H9 (cell line): ENCODE measurements at regions not wholly inside any gene's neighbourhood (a gene's known extent, or its start where the extent isn't known, plus 50 kb on each side); places are given as distances from the start of the nearest gene placed in this dataset.

Experiments
- DNase-seq: peaks from one replicate; pipeline ENCODE4 v3.0.0-alpha.2; 2017
- H2AFZ ChIP-seq: one replicate; pipeline ENCODE4 v1.6.1; 2013; ENCODE audit warnings: mild to moderate bottlenecking, low read length, control low read depth, moderate library complexity
- H2AK5ac ChIP-seq: 2 replicates; pipeline ENCODE4 v1.6.1; 2013; ENCODE audit warnings: low read length, control low read depth, mixed read lengths; ENCODE audit not compliant: insufficient read length
- H2BK120ac ChIP-seq: one replicate; pipeline ENCODE4 v1.6.1; 2013; ENCODE audit warnings: low read depth, mild to moderate bottlenecking, low read length, control low read depth, inconsistent platforms; ENCODE audit not compliant: poor library complexity, severe bottlenecking
- H2BK12ac ChIP-seq: 2 replicates; pipeline ENCODE4 v1.6.1; 2013; ENCODE audit warnings: low read length, control low read depth, mixed read lengths, low read depth; ENCODE audit not compliant: insufficient read length
- H2BK15ac ChIP-seq: 2 replicates; pipeline ENCODE4 v1.6.1; 2013; ENCODE audit warnings: low read depth, low read length, control low read depth
- H2BK20ac ChIP-seq: one replicate; pipeline ENCODE4 v1.6.1; 2013; ENCODE audit warnings: low read depth, mild to moderate bottlenecking, low read length, control low read depth, inconsistent platforms; ENCODE audit not compliant: poor library complexity, severe bottlenecking
- H2BK5ac ChIP-seq: 2 replicates; pipeline ENCODE4 v1.6.1; 2013; ENCODE audit warnings: low read length, control low read depth, mixed read lengths; ENCODE audit not compliant: insufficient read length
- H3K14ac ChIP-seq: 2 replicates; pipeline ENCODE4 v1.6.1; 2013; ENCODE audit warnings: low read length, control low read depth; ENCODE audit not compliant: insufficient read depth
- H3K18ac ChIP-seq: 2 replicates; pipeline ENCODE4 v1.6.1; 2013; ENCODE audit warnings: low read depth, mild to moderate bottlenecking, mixed read lengths, low read length, control low read depth; ENCODE audit not compliant: insufficient read length
- H3K23ac ChIP-seq: 2 replicates; pipeline ENCODE4 v1.6.1; 2013; ENCODE audit warnings: low read length, control low read depth, mixed read lengths, low read depth; ENCODE audit not compliant: insufficient read length
- H3K23me2 ChIP-seq: 2 replicates; pipeline ENCODE4 v1.6.1; 2013; ENCODE audit warnings: low read depth, mild to moderate bottlenecking, mixed read lengths, low read length, control low read depth; ENCODE audit not compliant: insufficient read length, poor library complexity, severe bottlenecking
- H3K27ac ChIP-seq: 2 replicates; pipeline ENCODE4 v1.5.1; 2013; ENCODE audit warnings: low read length, control low read depth, mixed read lengths, low read depth; ENCODE audit not compliant: insufficient read length
- H3K27me3 ChIP-seq: 2 replicates; pipeline ENCODE4 v1.6.1; 2013; ENCODE audit warnings: low read length, control low read depth, inconsistent platforms; ENCODE audit not compliant: insufficient read depth
- H3K4ac ChIP-seq: 2 replicates; pipeline ENCODE4 v1.6.1; 2013; ENCODE audit warnings: low read depth, mild to moderate bottlenecking, control low read depth, inconsistent platforms, low read length, moderate library complexity
- H3K4me1 ChIP-seq: 2 replicates; pipeline ENCODE4 v1.6.1; 2013; ENCODE audit warnings: low read length, control low read depth, inconsistent platforms; ENCODE audit not compliant: insufficient read depth
- H3K4me2 ChIP-seq: 2 replicates; pipeline ENCODE4 v1.6.1; 2013; ENCODE audit warnings: low read length, control low read depth, mixed read lengths; ENCODE audit not compliant: insufficient read length, insufficient read depth
- H3K56ac ChIP-seq: 2 replicates; pipeline ENCODE4 v1.6.1; 2013; ENCODE audit warnings: low read depth, mild to moderate bottlenecking, mixed read lengths, low read length, control low read depth; ENCODE audit not compliant: insufficient read length
- H3K79me1 ChIP-seq: 2 replicates; pipeline ENCODE4 v1.6.1; 2013; ENCODE audit warnings: low read depth, mild to moderate bottlenecking, moderate library complexity, low read length, control low read depth, inconsistent platforms; ENCODE audit not compliant: insufficient read depth, poor library complexity, severe bottlenecking
- H3K79me2 ChIP-seq: 2 replicates; pipeline ENCODE4 v1.6.1; 2013; ENCODE audit warnings: low read length, control low read depth, inconsistent platforms; ENCODE audit not compliant: insufficient read depth
- H3K9ac ChIP-seq: 2 replicates; pipeline ENCODE4 v1.6.1; 2013; ENCODE audit warnings: low read length, control low read depth, mixed read lengths; ENCODE audit not compliant: insufficient read length; ENCODE audit errors: extremely low read depth
- H3K9me3 ChIP-seq: one replicate; pipeline ENCODE4 v1.6.1; 2013; ENCODE audit warnings: low read depth, low read length, inconsistent platforms; ENCODE audit not compliant: control insufficient read depth
- H3T11ph ChIP-seq: one replicate; pipeline ENCODE4 v1.6.1; 2013; ENCODE audit warnings: mild to moderate bottlenecking, low read length, control low read depth, inconsistent platforms
- H4K20me1 ChIP-seq: one replicate; pipeline ENCODE4 v1.6.1; 2013; ENCODE audit not compliant: control insufficient read depth, insufficient read length, insufficient read depth
- H4K5ac ChIP-seq: 2 replicates; pipeline ENCODE4 v1.6.1; 2013; ENCODE audit warnings: low read depth, mild to moderate bottlenecking, mixed read lengths, low read length, control low read depth; ENCODE audit not compliant: insufficient read length
- H4K8ac ChIP-seq: replicated peaks from 2 replicates; pipeline ENCODE4 v1.6.1; 2013; ENCODE audit warnings: low read length, control low read depth, mixed read lengths, low read depth; ENCODE audit not compliant: insufficient read length
- H4K91ac ChIP-seq: 2 replicates; pipeline ENCODE4 v1.6.1; 2013; ENCODE audit warnings: low read depth, mild to moderate bottlenecking, moderate library complexity, mixed read lengths, low read length, control low read depth; ENCODE audit not compliant: insufficient read length
- H3K27ac Mint-ChIP-seq, 3 experiments: 2 replicates in 2 of 3; 3 replicates in 1 of 3; pipeline ENCODE4 v1.8.0; 2020 to 2021; ENCODE audit warnings: mixed read lengths in 3 of 3, mild to moderate bottlenecking in 1 of 3, moderate library complexity in 1 of 3
- H3K27me3 Mint-ChIP-seq: 2 replicates; pipeline ENCODE4 v1.8.0; 2021; ENCODE audit warnings: low read depth, mild to moderate bottlenecking, moderate library complexity, mixed read lengths
- H3K36me3 Mint-ChIP-seq, 3 experiments: 2 replicates in 2 of 3; 3 replicates in 1 of 3; pipeline ENCODE4 v1.8.0; 2020 to 2021; ENCODE audit warnings: low read depth in 3 of 3, mixed read lengths in 3 of 3; ENCODE audit not compliant: insufficient read depth in 1 of 3
- H3K4me1 Mint-ChIP-seq, 2 experiments: 2 replicates each; pipeline ENCODE4 v1.8.0; 2020; ENCODE audit warnings: mixed read lengths in 2 of 2
- H3K4me3 Mint-ChIP-seq, 2 experiments: 2 replicates in 1 of 2; 3 replicates in 1 of 2; pipeline ENCODE4 v1.8.0; 2020 to 2021; ENCODE audit warnings: mild to moderate bottlenecking in 2 of 2, mixed read lengths in 2 of 2, moderate library complexity in 1 of 2
- H3K9me3 Mint-ChIP-seq, 2 experiments: 2 replicates in 1 of 2; 3 replicates in 1 of 2; pipeline ENCODE4 v1.8.0; 2020; ENCODE audit warnings: mild to moderate bottlenecking in 2 of 2, mixed read lengths in 2 of 2, moderate library complexity in 1 of 2
- CTCF ChIP-seq: fragments of 200-600 bp; sonication (generic); conservative IDR thresholded peaks from 3 replicates; pipeline ENCODE4 v1.8.0; 2021; ENCODE audit warnings: antibody characterized with exemption, mild to moderate bottlenecking
- WGBS: extraction: QIAGEN DNeasy Blood & Tissue Kit; methylation state at CpG from one replicate; pipeline ENCODE4 v1.1.7; 2013; ENCODE audit warnings: missing lambda C conversion rate, low lambda C conversion rate, mixed read lengths; ENCODE audit not compliant: insufficient read length; ENCODE audit errors: extremely low coverage; 5-methylcytosine and 5-hydroxymethylcytosine counted together

- H2BK5ac ChIP-seq: no peak overlapping the region
- Mint-ChIP-seq H3K4me3 (no peak overlapping the region), H3K9me3 (no peaks in the 10 kb centered on the region; a peak in 1 of 5 replicates), H3K36me3 (no peaks in the 10 kb centered on the region; a peak in 1 of 7 replicates), H3K27ac (peak overlapping the region in 1 of 3 experiments; percentile 45; a peak in 2 of 7 replicates), H3K27me3 (no peaks in the 10 kb centered on the region), H3K4me1 (no peaks in the 10 kb centered on the region)
- no peaks in the 10 kb centered on the region for H3K9me3 ChIP-seq
- no peak overlapping the region for H3K4me2 ChIP-seq
- no peak overlapping the region for H2BK120ac ChIP-seq
- no peaks in the 10 kb centered on the region for H3K23me2 ChIP-seq
- no peak overlapping the region for H3K27ac ChIP-seq
- no peak overlapping the region for H4K91ac ChIP-seq
- H3K9ac ChIP-seq: no peak overlapping the region
- no peak overlapping the region for H2BK20ac ChIP-seq
- H3K4ac ChIP-seq: no peak overlapping the region
- no peak for DNase-seq
- H3K56ac ChIP-seq: no peak overlapping the region
- no peak overlapping the region for H2BK15ac ChIP-seq
- H3K18ac ChIP-seq: no peak overlapping the region
- no peaks in the 10 kb centered on the region for H3K4me1 ChIP-seq
- no peak overlapping the region for H2AK5ac ChIP-seq
- H3K27me3 ChIP-seq: no peaks in the 10 kb centered on the region
- no peak overlapping the region for H3T11ph ChIP-seq
- H4K5ac ChIP-seq: no peak overlapping the region
- no peak overlapping the region for H3K23ac ChIP-seq
- H3K79me2 ChIP-seq: no peaks in the 10 kb centered on the region
- H3K14ac ChIP-seq: no peak overlapping the region
- no peak for TF ChIP-seq CTCF
- H3K79me1 ChIP-seq: no peaks in the 10 kb centered on the region
- no peak overlapping the region for H2AFZ ChIP-seq
- no peak overlapping the region for H2BK12ac ChIP-seq
- no peak overlapping the region for H4K8ac ChIP-seq
- no CpG with 5 or more reads among the region's 4 CpGs for WGBS
- no peaks in the 10 kb centered on the region for H4K20me1 ChIP-seq
These were observed 882.4 kb downstream of the C4orf33 start for GRCh38 chr4:129978315-129978714.
